Activated T-helper 1 cell treated with Interleukin-2 at 50 U/mL for 16 hours (primary cell): ENCODE measurements at regions not wholly inside any gene's neighbourhood (a gene's known extent, or its start where the extent isn't known, plus 50 kb on each side); places are given as distances from the start of the nearest gene placed in this dataset.

ENCODE experiments used
- DNase-seq: peaks from one replicate; pipeline ENCODE4 v3.0.0-alpha.2; 2020; ENCODE audit warnings: low read depth

DNA sequence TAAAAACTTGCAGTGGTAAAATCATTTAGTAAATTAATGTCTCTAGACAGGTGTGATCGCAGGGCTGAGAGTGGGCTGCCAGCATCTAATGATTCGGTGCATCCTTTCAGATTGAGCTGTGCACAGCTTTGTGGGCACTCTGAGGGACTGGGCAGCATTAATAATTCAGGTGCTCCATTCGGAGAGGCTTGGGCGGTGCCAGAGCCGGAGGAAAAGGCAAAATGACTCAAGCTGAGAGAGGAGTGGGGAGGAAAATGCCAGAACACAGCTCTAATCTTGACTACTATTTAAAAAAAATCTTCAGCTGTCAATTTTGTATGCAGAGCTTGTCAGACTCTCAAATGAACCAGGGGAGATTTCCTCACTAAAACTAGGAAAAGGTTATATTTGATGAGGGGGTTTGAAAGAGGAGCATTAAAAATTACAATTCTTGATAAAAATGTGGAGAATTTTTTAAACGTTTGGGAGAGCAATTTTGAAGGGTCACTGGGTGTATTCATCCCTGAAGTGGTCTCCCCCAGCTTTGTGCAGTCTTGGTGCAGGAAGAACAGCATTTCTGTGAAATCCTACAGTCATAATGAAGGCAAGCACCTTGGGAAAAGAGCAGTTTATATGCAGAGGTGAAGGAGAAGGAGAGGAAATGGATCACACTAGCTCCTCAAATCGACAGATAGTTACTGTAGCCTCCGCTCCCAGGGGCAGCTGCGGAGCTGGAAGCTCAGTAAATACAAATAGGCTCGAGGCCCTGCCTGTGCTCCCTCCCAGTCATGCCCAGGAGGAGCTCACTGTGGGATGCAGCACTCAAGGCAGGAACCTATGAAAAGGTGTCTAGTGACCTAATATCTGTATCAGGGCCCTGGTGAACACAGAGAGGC is 535.4 kb upstream of the RAB6C start:
- no peak for DNase-seq

DNA sequence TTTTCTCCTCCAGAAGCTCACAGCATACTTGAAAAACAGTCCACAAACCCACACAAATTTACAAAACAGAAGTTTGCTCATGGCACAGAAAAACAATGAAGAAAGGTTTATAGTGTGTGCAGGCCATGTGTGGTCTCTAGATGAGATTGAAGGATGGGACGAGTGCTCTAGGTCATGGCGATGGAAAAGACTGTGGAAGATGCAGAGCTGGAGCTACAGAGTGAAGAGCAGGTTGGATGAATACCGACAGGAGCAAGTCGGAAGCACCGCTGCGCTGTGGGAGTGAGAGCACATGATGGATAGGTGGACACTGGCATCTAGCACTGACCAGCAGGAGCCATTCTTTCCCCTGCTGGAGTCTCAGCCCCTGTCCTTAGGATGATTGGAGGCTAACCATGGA is 534.7 kb upstream of the RAB6C start:
- no peak for DNase-seq

DNA sequence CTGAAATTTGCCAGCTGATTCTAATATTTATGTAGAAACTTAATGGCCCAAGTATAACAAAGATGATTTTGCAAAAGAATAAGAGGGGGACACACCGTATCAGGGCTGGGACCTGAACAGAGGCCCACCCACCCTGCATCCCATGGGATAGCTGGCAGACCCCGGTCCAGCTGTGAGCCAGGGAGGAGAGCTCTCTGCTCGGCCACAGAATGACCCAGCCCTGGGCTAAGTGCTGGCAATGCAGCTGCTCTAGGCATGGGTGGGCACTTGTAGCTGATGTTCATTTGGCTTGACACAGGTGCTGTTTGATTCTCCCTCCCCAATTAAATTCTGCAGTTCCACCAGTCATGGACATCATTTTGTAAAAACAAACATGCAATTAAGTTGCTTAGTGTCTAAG is 522.8 kb upstream of the RAB6C start:
- DNase-seq: no peak

- no peak for DNase-seq
These were observed 522.1 kb upstream of the RAB6C start for GRCh38 chr2:129457277-129457818.

- DNase-seq: no peak
These were observed 521.5 kb upstream of the RAB6C start for GRCh38 chr2:129458006-129458405.

DNA sequence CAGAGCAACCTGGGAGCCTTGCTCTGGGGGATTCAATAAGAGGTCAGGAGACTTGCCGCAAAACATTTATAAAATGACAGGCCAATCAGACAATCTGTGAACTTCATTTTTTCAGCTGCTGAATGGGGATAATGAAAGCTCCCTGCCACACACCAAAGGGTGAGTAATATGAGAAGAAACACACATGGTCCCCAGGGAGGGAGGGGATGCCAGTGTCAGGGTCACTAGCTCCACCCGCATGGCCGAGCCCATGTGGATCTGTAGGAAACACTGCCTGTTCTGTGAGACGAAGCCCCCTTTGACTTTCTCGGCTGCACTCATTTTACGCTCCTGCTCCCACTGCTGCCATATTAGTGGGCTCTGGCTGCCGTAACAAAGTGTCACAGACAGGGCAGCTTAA is 521.0 kb upstream of the RAB6C start:
- DNase-seq: no peak

DNA sequence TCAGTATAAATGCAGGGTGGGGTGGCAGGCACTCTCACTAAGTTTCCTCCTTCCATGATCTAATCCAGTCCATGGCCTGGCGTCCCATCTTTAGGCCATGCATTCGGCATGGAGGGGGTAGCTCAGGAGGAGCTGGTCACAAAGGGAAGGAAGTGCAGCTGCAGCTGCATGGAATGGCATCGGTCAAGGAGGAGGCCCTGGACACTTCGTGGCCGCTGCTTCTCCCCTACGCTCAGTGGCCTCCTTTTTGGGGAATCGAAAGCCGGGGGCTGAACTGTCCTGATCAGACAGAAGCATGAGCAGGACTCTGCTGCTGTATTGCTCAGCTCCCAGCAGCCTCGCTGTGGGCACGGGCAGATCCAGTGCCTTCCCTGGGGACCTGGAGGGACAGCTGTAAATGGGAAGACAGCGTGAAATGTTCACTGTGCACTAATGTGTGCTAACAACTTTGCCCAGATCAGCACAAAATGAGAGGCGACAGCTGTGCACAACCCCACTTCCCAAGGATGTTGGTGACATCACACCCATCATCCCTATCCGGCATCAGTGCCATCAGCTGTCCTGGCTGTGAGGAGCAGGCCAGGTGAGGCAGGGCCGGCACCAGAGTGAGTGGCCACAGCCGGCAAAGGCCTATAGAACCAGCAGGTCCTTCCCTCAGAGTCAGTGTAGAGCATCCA is 520.1 kb upstream of the RAB6C start:
- DNase-seq: no peak

- DNase-seq: no peak
These were observed 519.6 kb upstream of the RAB6C start for GRCh38 chr2:129459881-129460280.

DNA sequence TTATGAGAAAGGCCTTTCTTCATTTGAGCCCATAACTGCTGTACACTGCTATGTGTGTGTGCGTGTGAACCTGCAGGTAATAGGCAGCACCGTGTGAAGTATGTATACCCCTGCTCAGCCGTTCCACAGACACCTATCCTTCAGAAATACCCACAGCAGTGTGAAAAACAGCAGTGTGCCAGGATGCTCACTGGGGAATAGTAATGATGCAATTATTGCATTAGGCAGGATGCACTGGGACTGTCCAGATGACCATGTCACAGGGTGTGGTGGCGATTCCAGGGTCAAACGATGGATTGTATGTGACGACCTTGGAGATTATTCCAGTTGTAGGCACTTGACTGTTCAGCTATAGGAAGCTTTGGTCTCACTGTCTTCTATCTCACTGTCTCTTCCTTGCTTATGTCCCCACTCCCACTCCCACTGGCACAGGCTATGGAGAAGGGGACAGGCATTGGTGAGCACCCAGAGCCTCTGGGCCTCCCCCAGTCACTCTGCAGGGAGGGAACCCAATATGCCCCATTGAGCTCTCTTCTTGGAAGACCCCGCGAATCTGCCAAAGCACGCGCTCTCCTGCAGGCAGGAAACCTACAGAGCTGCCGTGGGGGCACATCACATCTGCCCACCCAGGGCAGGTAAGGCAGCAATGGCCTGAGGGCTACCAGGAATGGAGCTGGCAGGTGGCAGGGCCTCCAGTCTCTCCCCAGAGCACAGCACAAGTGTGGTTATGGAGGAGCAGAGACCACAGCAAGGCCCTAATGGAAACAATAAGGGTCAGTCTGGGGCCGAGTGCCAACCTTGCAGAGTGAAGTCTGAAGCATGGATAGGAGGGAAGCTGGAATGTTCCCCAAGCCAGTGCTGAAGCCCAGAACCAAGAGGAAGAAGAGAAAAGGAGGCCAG is 518.9 kb upstream of the RAB6C start:
- no peak for DNase-seq

GRCh38 chr2:129462349-129462748 is 517.1 kb upstream of the RAB6C start:
- no peak for DNase-seq

GRCh38 chr2:129462967-129463366 is 516.5 kb upstream of the RAB6C start:
- DNase-seq: no peak

GRCh38 chr2:129464036-129464435 is 515.4 kb upstream of the RAB6C start:
- no peak for DNase-seq

DNA sequence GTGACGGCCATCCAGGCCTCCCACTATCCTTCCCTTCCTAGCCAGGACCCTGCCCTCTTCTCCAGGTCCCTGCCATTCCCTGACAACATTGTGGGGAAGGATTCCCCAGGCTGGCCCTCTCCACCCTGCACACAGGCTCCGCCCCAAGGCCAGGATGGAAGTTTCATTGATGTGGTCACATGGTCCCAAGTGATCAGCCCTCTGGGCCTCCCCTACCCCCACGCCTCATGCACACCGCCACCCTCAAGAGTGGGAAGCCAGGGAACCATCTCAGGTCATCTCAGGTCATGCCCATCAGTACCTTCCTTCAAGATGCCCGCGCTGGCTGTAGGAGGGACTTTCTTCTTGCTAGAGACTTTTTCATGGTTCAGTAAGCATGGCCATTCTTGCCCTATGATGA is 514.8 kb upstream of the RAB6C start:
- no peak for DNase-seq

DNA sequence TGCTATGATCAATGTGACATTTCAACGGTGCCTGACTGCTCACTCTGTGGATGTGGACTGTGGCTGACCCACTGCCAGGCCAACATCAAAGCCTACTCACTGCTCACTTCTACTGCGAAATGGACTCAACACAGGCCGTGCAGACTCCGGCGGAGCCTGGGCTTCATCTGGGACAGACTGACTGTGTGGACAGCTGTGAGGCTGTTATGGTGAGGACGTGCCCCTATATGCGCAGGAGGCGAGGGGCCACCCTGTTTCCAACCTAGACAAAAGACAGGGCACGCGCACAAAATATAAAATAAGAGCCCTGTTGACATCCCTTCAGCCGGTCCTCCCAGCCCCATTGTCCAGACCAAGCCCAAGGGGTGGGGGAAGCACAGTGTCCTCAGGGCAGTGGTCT is 514.4 kb upstream of the RAB6C start:
- DNase-seq: no peak

GRCh38 chr2:129466389-129466788 is 513.1 kb upstream of the RAB6C start:
- no peak for DNase-seq

DNA sequence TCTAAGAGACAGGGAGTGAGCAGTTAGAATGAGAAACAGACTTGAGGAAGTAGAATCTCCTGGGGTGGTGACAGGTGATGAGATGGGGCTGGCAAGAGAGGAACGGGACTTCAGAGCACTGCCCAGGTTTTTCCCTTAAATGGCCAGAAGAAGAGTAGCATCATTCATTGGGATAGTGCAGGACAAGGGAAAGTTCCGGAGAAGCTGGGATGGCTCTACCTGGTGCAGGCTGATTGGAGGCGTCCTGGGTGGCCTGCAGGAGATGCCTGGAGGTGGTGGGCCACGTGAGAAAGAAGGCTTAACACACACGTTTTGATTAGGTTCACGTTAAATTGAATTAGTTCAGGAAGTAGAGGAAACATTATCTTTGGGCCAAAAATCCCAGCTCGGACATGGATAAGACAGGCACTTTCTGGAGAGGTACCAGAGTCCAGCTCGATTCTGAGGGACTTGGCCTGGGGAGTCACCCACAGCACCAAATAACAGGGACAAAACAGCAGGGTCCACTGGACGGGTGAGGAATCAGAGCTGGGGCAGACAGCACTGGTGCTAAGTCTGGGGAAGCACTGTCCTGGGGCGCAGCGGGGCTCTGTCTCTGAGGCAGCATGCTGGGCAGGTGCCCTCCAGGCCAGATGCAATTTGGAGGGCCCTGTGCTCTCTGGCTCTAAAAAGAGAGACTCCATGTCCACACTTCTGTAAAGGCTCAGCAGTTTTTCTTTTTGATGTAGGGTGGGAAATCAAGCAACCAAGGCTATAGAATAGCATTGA is 512.3 kb upstream of the RAB6C start:
- DNase-seq: no peak

- DNase-seq: no peak
These were observed 511.5 kb upstream of the RAB6C start for GRCh38 chr2:129467941-129468340.

DNA sequence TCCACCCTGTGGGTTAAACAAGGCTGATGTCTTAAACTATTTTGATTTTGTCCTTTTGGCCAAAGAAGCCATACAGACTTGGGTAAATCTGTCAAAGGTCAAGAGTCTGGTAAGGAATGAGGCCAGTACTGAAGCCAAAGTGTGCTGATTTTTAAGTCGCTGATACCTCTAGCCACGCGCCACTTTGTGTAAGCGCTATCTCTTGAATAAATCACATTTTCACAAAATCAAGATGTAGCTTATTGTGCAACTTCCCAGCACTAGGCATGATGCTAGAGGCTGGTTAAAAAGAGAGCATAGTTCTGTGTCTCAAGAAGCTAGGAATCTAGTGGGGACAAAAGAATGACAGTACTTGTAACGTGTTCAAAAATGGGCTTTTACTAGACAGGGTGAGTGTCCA is 510.6 kb upstream of the RAB6C start:
- no peak for DNase-seq

GRCh38 chr2:129469389-129469788 is 510.1 kb upstream of the RAB6C start:
- DNase-seq: no peak

DNA sequence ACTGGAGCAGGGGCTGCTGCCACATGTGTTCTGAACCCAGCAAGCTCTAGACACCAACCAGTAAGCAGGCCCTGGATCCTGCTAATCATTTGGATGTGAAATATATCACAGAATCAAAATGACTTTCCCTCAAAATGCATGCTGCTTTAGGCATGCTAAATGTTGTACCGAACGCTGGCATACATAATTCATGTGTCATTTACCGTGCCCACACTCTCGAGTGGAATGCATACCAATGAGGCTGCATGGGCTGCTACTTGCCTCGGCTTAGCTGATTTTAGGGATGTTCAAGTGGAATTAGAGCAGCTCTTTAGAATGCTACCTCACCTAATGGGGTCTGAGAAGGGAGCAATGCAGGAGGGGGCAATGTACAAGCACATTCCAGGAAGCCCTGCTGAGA is 509.6 kb upstream of the RAB6C start:
- no peak for DNase-seq

DNA sequence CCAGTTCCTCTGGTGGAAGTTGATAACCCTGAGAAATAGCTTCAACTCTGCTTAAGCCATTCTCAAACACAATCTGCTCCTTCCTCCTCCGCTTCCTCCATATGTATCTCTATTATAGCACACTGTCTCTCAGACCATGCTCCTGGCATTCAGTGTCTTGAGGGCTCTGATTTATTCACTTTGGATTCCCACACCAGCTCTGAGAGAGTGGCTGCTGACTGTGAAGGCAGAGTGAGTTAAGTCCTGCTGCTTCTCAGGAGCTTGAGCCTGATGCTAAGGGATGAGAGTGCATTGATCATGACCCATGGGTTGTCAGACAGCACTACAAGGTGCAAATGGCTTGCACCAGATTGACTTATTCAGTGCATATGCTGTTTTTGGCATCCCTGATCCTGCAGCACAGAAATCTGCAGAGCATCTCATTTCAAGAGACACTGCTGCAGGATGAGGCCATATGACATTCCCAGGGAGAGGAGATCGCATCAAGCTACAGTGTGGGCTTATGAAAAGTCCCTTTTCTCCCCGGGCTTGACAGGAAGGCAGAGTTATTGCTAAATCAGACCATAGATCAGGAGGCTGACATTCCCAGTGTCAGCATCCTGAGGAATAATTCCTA is 500.5 kb upstream of the RAB6C start:
- DNase-seq: no peak
